ENCODE measurements at regions not wholly inside any gene's neighbourhood (a gene's known extent, or its start where the extent isn't known, plus 50 kb on each side); places are given as distances from the start of the nearest gene placed in this dataset.

- DNase-seq (ENCODE audit: low read depth) = no peak
- TF ChIP-seq, protein P1, sequence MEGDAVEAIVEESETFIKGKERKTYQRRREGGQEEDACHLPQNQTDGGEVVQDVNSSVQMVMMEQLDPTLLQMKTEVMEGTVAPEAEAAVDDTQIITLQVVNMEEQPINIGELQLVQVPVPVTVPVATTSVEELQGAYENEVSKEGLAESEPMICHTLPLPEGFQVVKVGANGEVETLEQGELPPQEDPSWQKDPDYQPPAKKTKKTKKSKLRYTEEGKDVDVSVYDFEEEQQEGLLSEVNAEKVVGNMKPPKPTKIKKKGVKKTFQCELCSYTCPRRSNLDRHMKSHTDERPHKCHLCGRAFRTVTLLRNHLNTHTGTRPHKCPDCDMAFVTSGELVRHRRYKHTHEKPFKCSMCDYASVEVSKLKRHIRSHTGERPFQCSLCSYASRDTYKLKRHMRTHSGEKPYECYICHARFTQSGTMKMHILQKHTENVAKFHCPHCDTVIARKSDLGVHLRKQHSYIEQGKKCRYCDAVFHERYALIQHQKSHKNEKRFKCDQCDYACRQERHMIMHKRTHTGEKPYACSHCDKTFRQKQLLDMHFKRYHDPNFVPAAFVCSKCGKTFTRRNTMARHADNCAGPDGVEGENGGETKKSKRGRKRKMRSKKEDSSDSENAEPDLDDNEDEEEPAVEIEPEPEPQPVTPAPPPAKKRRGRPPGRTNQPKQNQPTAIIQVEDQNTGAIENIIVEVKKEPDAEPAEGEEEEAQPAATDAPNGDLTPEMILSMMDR (IDR thresholded peaks at IDR 0.05; ENCODE audit: low read length, missing control alignments) = no peak
- H3K4me3 ChIP-seq (replicated peaks; ENCODE audit: low read depth, low read length) = no peak overlapping the region
These were observed 91.3 kb downstream of the RPE65 start for GRCh38 chr1:68358439-68358838.

GRCh38 chr1:68355614-68356013 lies 94.1 kb downstream of the RPE65 start:
- DNase-seq (ENCODE audit: low read depth) = no peak
- TF ChIP-seq, protein P1 (IDR thresholded peaks at IDR 0.05; ENCODE audit: low read length, missing control alignments) = no peak
- no peak overlapping the region for H3K4me3 ChIP-seq (replicated peaks; ENCODE audit: low read depth, low read length)

DNA sequence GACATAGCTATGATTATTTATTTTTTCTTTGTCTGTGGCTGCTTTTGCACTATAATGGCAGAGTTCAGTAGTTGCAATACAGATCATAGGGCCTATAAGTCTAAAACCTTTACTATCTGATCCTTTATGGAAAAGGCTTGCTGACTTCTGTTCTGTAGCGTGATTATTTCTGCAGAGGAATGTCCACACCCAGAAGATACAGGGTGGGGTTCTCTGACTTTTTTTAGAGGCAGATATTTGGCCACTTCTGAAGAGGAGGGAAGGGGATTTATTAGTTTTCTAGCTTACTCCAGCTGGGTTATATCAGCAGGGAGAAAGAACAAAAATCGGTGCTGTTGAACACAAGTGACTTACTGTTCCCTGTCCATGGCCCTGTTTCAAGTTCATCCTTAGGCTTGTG lies 97.6 kb downstream of the RPE65 start:
- TF ChIP-seq, protein P1 (IDR thresholded peaks at IDR 0.05; ENCODE audit: low read length, missing control alignments) = no peak
- no peak overlapping the region for H3K4me3 ChIP-seq (replicated peaks; ENCODE audit: low read depth, low read length)
- no peak for DNase-seq (ENCODE audit: low read depth)

GRCh38 chr1:68347415-68347814 lies 102.3 kb downstream of the RPE65 start:
- no peak for DNase-seq (ENCODE audit: low read depth)
- no peak overlapping the region for H3K4me3 ChIP-seq (replicated peaks; ENCODE audit: low read depth, low read length)
- TF ChIP-seq, protein P1 (IDR thresholded peaks at IDR 0.05; ENCODE audit: low read length, missing control alignments) = no peak

DNA sequence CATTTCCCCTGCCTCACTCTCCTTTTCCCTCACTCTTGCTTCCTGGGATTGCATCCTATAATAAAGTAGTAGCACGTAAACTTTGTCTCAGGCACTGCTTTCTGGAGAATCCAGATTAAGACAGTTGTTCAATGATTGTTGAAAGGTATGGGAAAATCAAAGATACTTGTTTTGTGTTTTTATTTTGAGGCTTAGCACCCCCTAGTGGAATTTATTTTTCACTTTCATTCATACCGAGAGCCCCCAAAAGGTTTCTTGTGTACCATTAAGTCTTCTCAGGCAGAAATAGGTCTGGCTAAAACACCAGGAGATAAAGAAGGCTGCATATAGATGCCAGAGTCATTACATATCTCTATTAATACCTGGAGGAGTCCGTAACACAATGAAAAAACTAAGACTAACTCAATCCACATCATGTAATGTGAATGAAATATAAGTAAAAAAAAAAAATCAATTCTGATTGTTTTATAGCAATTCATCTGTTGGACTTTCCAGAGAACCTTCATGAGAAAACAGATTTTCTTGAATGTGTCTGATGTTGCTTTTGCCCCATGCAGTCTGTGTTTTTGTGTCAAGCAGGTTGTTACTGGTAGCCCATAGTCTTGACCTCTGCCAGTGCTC lies 103.5 kb downstream of the RPE65 start:
- TF ChIP-seq, protein P1 (IDR thresholded peaks at IDR 0.05; ENCODE audit: low read length, missing control alignments) = peak; percentile 50
- peak; percentile 63 for DNase-seq (ENCODE audit: low read depth)

GRCh38 chr1:68344208-68344607 lies 105.5 kb downstream of the RPE65 start:
- H3K4me3 ChIP-seq (replicated peaks; ENCODE audit: low read depth, low read length) = no peak overlapping the region
- no peak for DNase-seq (ENCODE audit: low read depth)
- TF ChIP-seq, protein P1 (IDR thresholded peaks at IDR 0.05; ENCODE audit: low read length, missing control alignments) = no peak

More for the DNA sequence above, 103.5 kb downstream of the RPE65 start:
- no peak overlapping the region for H3K4me3 ChIP-seq (replicated peaks; ENCODE audit: low read depth, low read length)

DNA sequence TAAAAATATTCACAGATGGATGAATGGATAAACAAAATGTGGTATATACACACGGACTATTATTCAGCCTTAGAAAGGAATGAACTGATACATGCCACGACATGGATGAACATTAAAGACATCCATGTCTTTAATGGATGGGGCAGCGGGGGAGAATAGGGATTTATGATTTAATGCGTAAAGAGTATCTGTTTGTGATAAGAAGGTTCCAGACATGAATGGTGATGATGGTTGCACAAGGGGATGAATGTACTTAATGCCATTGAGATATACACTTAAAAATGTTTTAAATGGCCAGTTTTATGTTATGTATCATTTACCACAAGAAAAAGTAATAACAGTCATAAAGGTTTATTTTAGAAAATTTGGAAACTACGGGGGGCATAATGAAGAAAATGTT lies 108.6 kb upstream of the WLS start:
- no peak overlapping the region for H3K4me3 ChIP-seq (replicated peaks; ENCODE audit: low read depth, low read length)
- DNase-seq (ENCODE audit: low read depth) = no peak
- TF ChIP-seq, protein P1 (IDR thresholded peaks at IDR 0.05; ENCODE audit: low read length, missing control alignments) = no peak
